Stimulated activated CD8-positive, alpha-beta memory T cell treated with anti-CD3 and anti-CD28 coated beads, Interleukin-15, amount 100 ng/mL, for 24 hours (primary cell): ENCODE measurements at regions not wholly inside any gene's neighbourhood (a gene's known extent, or its start where the extent isn't known, plus 50 kb on each side); places are given as distances from the start of the nearest gene placed in this dataset.

ENCODE experiments used
- DNase-seq: peaks from one replicate; pipeline ENCODE4 v3.0.0-alpha.2; 2020; ENCODE audit warnings: low read depth

GRCh38 chr2:145198555-145198954 lies 678.6 kb upstream of the ZEB2 start:
- DNase-seq: no peak

DNA sequence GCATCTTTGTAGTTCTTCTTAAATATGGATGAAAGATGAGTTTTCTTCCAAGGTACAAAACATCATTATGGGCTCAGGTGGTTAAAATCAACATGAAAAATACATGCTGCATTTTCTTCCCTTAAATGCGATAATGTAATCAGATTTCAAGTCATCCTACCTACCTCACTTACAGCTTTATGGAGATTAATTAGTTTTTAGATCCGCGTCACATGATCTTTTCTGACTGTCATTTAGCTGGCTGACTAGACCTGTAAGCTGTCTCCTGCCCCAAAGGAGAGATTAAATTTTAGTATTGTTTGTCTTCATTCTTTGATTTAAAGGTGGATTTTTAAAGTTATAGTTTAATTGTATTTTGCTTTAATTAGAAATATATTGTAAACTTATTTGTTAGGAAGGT lies 678.0 kb upstream of the ZEB2 start:
- no peak for DNase-seq

- no peak for DNase-seq
Measured at GRCh38 chr2:145194673-145195072, 674.8 kb upstream of the ZEB2 start.

DNA sequence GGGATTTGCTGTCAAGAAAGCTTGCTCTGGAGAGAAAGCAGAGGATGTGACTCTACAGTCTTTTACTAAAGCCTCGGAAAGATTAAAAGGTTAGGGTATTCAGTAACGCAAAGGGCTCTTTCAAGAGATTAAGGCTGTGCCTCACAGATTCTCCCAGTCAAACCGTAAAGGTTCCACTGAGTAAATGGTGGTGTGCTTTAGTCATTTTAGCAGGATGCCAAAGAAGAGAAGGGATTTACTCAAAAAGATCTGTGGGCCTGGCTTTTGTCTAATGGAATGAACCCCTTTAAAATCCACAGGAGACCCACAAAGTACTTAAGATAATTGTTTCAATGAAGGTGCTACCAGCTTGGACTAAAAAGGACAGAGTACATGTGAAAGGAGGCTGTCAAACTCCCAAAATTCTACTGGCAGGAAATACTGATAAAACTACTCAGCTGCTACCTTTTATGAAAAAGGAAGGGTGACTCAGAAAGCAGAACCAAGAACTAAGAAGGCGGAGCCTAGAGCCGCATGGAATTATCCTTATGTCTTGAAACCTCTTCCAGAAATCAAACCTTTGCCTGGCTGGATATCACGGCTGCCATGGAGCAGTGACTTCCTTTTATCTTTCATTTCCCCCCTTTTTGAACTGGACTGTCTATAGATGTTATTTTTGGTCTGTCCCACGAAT lies 670.2 kb upstream of the ZEB2 start:
- DNase-seq: no peak

DNA sequence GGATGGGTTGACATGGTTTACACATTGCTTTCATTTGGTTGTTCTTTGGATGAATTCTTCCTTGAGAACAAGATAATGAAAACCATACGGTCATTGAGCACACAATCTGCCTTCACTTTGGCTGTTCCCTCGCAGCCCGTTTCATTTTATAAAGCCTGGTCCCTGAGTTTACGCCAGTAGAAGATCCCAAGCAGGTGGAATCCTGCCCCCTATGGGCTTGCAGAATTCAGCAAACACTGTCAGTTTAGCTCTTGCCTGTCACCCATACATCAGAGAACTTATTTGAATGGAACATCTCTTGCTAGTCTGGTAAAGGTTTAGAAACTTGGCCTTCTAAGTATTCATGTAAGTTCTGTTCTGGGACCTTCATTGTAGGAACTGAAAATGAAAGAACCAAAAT lies 666.4 kb upstream of the ZEB2 start:
- no peak for DNase-seq

- DNase-seq: no peak
Measured at GRCh38 chr2:145185696-145186095, 665.8 kb upstream of the ZEB2 start.

DNA sequence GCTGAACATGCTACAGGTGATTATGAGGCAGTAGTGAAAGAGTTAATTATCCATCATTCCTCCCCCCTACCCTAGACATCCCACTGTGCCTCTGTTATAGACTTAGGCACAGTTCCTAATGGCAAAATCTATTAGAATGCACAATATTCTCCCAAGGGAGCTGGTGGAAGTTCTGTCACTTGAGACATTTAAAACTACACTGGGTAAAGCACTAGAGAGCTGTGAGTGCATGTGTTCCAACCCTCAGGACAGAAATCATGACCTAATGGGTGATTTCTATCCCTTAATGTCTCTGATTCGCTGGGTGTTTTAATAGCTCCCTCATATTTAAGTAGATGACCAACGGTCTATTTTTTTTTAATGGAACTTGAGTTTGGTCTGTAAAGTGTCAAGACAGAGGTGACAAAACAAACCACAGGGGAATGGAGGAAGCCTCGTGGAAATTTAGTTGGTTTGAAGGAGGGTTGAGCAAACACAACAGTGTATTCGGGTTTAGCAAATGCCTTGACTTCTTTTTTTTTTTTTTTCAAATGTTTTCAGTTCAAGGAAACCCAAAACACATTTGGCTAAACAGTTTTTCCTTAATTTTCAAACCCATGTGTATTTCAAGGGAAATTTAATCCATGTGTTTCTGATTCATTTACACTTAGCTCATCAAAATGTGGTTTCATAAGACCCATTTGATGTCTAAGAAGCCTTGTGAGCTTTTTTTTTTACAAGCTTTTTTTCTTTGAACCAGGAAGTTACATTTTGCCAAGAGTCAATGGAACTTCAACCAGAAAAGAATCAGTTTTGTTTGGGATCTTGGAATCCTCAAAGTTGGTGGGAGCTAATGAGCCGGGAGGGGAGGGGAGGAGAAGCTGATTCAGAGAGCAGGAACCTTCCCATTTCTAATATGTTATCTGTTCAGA lies 665.1 kb upstream of the ZEB2 start:
- no peak for DNase-seq

DNA sequence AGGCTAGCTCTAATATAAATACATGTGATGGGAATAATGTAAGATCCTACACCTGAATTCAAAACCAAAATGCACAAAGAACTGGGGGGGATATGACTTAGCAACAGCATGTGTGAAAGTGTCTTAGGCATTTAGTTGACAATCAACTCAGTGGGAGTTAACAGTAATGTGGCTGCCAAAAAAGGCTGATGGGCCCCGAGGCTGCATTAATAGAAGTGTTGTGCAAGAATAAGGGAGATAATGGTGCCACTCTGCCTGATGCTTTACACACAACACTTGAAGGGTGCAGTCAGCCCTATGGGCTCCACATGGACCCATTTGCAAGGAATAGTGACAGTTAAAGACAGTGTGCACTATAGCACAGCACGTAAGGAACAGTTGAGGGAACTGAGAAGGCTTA lies 649.4 kb upstream of the ZEB2 start:
- DNase-seq: no peak

- DNase-seq: no peak
Measured at GRCh38 chr2:145168091-145168490, 648.2 kb upstream of the ZEB2 start.

DNA sequence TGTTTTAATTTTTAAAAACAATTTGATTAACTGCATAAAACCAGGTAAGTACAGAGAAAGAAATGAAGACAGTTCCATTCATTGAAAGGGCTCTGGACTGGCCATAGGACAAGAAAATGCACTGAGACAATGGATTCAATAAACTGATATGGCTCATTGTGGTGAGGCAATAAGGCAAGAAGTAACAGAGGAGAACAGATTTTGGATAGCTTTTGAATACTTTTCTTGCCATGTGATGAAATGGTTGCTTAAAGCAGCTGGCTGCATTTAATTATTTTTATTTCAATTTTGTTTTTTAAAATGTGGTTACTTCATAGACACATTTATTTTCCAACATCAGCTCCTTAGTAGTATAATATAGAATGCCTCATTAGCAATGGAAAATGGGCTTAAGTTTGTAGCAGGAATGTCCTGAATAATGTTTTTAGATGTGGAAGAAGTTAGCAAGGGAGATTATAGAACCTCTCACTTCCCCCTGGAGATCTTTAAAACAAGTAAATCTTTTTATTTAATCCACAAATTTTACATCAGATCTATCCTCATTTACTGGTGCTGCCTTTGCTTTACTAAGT lies 646.9 kb upstream of the ZEB2 start:
- DNase-seq: no peak

GRCh38 chr2:145161656-145162055 lies 641.7 kb upstream of the ZEB2 start:
- DNase-seq: no peak

- DNase-seq: no peak
Measured at GRCh38 chr2:145160855-145161254, 640.9 kb upstream of the ZEB2 start.

- no peak for DNase-seq
Measured at GRCh38 chr2:145159676-145160075, 639.8 kb upstream of the ZEB2 start.

DNA sequence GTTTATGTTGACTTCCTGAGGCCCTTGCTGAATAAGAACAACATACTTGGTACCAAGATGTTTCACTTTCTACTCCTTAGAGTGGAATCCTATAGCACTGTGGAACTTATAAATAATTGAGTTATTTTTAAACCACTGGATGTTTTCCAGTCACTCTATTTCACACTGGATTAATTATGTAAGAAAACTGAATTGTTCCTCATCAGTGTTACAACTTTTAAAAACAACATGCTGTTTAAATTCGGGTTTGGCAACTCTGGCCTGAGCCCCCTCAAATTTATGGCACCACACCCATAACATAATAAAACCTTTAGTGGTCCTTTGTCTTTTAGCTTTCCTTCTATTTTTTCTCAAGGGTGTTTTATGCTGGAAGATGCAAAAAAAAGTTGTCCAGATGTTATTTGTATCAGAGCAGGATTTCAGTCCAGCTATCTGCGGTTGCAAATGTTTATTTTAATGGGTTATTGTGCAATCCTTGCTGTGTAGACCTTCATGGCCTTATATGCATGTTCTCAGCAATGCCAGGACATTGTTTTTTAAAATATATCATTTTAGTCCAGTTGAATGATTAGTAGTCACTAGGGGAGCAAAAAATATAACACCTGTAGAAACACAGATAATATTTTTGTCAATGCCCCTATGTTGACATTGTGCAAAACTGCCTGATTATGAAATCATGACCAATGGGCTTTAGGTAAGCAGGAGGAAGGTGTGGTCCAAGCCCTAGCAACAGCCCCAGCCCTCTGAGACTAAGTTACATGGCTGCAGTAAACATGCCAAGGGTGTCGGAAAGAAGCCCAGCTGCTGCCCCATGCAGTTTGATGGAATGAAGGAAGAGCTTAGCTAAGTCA lies 638.0 kb upstream of the ZEB2 start:
- no peak for DNase-seq

- DNase-seq: no peak
Measured at GRCh38 chr2:145157036-145157675, 637.2 kb upstream of the ZEB2 start.

DNA sequence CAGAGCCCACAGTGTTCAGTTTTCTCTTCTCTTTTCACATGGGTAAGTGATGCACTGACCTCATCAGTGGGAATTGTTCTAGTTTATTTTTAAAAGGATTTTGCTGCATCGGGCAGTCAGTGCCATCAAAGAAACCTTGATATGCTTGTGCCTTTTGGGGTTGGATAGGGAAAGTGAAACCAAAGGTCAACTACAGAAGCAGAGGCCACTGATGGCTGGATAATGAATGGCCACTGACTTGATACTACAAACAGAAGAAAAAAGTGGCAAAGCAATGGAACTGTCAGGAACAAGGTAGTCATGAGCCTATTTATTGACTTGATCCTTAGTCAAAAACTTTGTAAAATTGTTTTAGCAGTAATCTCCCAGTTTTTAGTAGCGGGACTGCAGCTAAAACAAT lies 636.3 kb upstream of the ZEB2 start:
- DNase-seq: no peak

- no peak for DNase-seq
Measured at GRCh38 chr2:145155196-145155595, 635.3 kb upstream of the ZEB2 start.

- DNase-seq: no peak
Measured at GRCh38 chr2:145154731-145155130, 634.8 kb upstream of the ZEB2 start.

DNA sequence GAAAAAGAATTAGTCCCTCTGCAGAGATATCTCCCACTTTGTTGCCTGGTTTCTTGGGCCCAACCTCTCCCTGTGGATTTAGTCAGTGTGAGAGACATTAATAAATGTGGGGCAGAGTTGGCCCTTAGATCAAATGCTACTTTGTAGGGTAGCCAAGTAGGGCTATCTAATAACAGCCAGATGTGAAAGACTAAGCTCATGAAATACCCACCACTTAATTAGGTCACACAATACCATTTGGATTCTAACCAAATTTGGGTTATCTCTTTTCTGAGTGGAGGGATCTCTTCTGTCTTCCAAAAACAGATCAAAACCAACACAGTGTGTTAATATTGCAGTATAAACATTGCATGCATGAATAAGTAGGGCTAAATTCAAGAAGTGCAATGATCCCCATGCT lies 626.8 kb upstream of the ZEB2 start:
- DNase-seq: no peak

DNA sequence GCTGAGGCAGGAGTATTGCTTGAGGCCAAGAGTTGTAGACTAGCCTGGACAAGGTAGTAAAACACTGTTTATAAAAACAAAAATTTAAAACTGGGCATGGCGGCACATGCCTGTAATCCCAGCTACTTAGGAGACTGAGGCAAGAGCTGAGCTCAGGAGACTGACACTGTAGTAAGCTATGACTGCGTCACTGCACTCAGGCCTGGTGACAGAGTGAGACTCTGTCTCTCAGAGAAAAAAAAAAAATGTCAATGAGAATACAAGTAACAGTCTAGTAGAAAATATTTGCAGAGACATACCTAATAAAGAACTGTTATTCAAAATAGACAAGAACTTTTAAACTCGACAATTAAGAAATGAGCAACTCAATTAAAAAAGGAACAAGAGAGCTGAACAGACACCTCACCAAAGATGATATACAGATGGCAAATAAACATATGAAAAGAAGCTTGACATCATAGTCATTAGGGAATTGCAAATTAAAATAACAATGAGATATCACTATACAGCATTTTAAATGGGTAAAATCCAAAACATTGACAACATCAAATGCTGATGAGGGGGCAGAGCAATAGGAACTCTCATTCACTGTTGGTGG lies 624.3 kb upstream of the ZEB2 start:
- no peak for DNase-seq

DNA sequence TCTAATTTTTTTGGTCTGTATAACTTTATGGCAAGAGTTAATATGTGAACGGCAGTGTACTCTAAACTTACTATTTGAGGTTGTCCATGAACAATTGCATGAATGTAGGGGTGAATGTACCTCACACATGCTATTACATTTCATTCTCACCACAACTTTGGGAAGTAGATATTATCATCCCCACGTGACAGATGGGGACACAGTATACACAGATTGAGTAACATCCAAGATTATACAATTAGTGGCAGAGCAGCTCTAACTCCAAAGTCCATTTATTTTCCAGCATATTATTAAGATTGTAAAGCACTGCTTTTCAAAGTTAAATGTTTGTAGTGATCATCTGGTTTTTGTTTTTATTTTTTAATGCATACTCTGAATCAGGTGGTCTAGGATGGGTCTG lies 622.1 kb upstream of the ZEB2 start:
- DNase-seq: no peak
